Cardiac muscle cell (in vitro differentiated cells and primary cell): ENCODE measurements at regions not wholly inside any gene's neighbourhood (a gene's known extent, or its start where the extent isn't known, plus 50 kb on each side); places are given as distances from the start of the nearest gene placed in this dataset.
A peak's percentile ranks its signal among the peaks of the same experiment; 100 is the strongest.

Source experiments
- DNase-seq, 2 donors: peaks; one replicate each; pipeline versions ENCODE4 v3.0.0 to v3.0.0-alpha.2; 2010 to 2017; ENCODE audit warnings: low read depth in 1 of 2, low spot score in 1 of 2
- H3K27ac ChIP-seq: fragments of 200-600 bp; sonication (generic); 2 replicates; pipeline ENCODE4 v1.5.1; 2016
- H3K27me3 ChIP-seq: fragments of 200-600 bp; sonication (generic); 2 replicates; pipeline ENCODE4 v1.6.0; 2016; ENCODE audit warnings: control low read depth
- H3K36me3 ChIP-seq: fragments of 200-600 bp; sonication (generic); 2 replicates; pipeline ENCODE4 v1.5.1; 2016; ENCODE audit warnings: control low read depth
- H3K4me1 ChIP-seq: fragments of 200-600 bp; sonication (generic); 2 replicates; pipeline ENCODE4 v1.8.1; 2017; ENCODE audit warnings: low read depth, mild to moderate bottlenecking, mixed run types
- H3K4me3 ChIP-seq: fragments of 200-600 bp; sonication (generic); 2 replicates; pipeline ENCODE4 v1.5.1; 2016; ENCODE audit warnings: mild to moderate bottlenecking
- H3K9me3 ChIP-seq: fragments of 200-600 bp; sonication (generic); 2 replicates; pipeline ENCODE4 v1.5.1; 2017; ENCODE audit warnings: low read depth, mild to moderate bottlenecking, control low read depth
- CTCF ChIP-seq: IDR thresholded peaks from 2 replicates; pipeline ENCODE4 v1.5.1; 2012; ENCODE audit warnings: low read depth, mild to moderate bottlenecking, low read length

GRCh38 chr12:3336606-3337311 is 154.2 kb upstream of the PRMT8 start:
- H3K27me3 ChIP-seq = no peaks in the 10 kb centered on the region
- no peak overlapping the region for H3K27ac ChIP-seq
- no peak for TF ChIP-seq CTCF
- peak in 1 of 2 donors; percentile 12 for DNase-seq
- H3K9me3 ChIP-seq = no peaks in the 10 kb centered on the region
- H3K4me1 ChIP-seq = peaks cover 3% of the 10 kb centered on the region
- H3K36me3 ChIP-seq = no peaks in the 10 kb centered on the region
- no peak overlapping the region for H3K4me3 ChIP-seq

- Histone ChIP-seq H3K27ac (no peak overlapping the region), H3K36me3 (no peaks in the 10 kb centered on the region), H3K4me3 (no peak overlapping the region), H3K9me3 (no peaks in the 10 kb centered on the region), H3K4me1 (peaks cover 5% of the 10 kb centered on the region), H3K27me3 (no peaks in the 10 kb centered on the region)
- TF ChIP-seq CTCF = no peak
- DNase-seq = no peak
These were observed 153.1 kb upstream of the PRMT8 start for GRCh38 chr12:3337944-3338343.

GRCh38 chr12:3339221-3339620 is 151.8 kb upstream of the PRMT8 start:
- peaks cover 5% of the 10 kb centered on the region for H3K4me1 ChIP-seq
- no peak for TF ChIP-seq CTCF
- DNase-seq = no peak
- H3K4me3 ChIP-seq = no peak overlapping the region
- H3K9me3 ChIP-seq = no peaks in the 10 kb centered on the region
- H3K36me3 ChIP-seq = no peaks in the 10 kb centered on the region
- no peak overlapping the region for H3K27ac ChIP-seq
- H3K27me3 ChIP-seq = no peaks in the 10 kb centered on the region

GRCh38 chr12:3341594-3341993 is 149.4 kb upstream of the PRMT8 start:
- Histone ChIP-seq H3K27me3 (no peaks in the 10 kb centered on the region), H3K36me3 (no peaks in the 10 kb centered on the region), H3K9me3 (no peaks in the 10 kb centered on the region), H3K4me1 (peaks cover 5% of the 10 kb centered on the region), H3K27ac (no peak overlapping the region), H3K4me3 (no peak overlapping the region)
- TF ChIP-seq CTCF = no peak
- DNase-seq = peak in 1 of 2 donors; percentile 30

- no peak overlapping the region for H3K4me3 ChIP-seq
- peak; percentile 63 for TF ChIP-seq CTCF
- no peaks in the 10 kb centered on the region for H3K9me3 ChIP-seq
- no peak overlapping the region for H3K27ac ChIP-seq
- H3K4me1 ChIP-seq = peaks cover 5% of the 10 kb centered on the region
- H3K27me3 ChIP-seq = no peaks in the 10 kb centered on the region
- H3K36me3 ChIP-seq = no peaks in the 10 kb centered on the region
- peak; percentile 60 to 89 for DNase-seq
These were observed 149.0 kb upstream of the PRMT8 start for GRCh38 chr12:3342051-3342450.
